ENCODE measurements at regions not wholly inside any gene's neighbourhood (a gene's known extent, or its start where the extent isn't known, plus 50 kb on each side); places are given as distances from the start of the nearest gene placed in this dataset.

GRCh38 chr11:91926965-91927364 is 297.7 kb upstream of the FAT3 start:
- no peak for DNase-seq (ENCODE audit: extremely low spot score)
- POLR2A ChIA-PET: no interaction called here
- CTCF ChIA-PET: interaction anchor here (1.0 kb wide), 1 partner anchor 10 kb away, joined by 3 read pairs; no protein-coding TSS in a partner anchor
- no peak for TF ChIP-seq CTCF (IDR thresholded peaks at IDR 0.05; ENCODE audit: control extremely low read depth, extremely low read depth, low read depth, missing control alignments)

- ChIA-PET CTCF (no interaction called here), POLR2A (no interaction called here)
- no peak for DNase-seq (ENCODE audit: extremely low spot score)
- no peak for TF ChIP-seq CTCF (IDR thresholded peaks at IDR 0.05; ENCODE audit: control extremely low read depth, extremely low read depth, low read depth, missing control alignments)
These were observed 301.8 kb upstream of the FAT3 start for GRCh38 chr11:91922846-91923245.

- TF ChIP-seq CTCF (IDR thresholded peaks at IDR 0.05; ENCODE audit: control extremely low read depth, extremely low read depth, low read depth, missing control alignments): no peak
- ChIA-PET POLR2A (no interaction called here), CTCF (no interaction called here)
- DNase-seq (ENCODE audit: extremely low spot score): no peak
These were observed 302.6 kb upstream of the FAT3 start for GRCh38 chr11:91921974-91922373.

GRCh38 chr11:91913407-91913806 is 311.2 kb upstream of the FAT3 start:
- DNase-seq (ENCODE audit: extremely low spot score): no peak
- ChIA-PET POLR2A (no interaction called here), CTCF (no interaction called here)

GRCh38 chr11:91912322-91912721 is 312.3 kb upstream of the FAT3 start:
- ChIA-PET POLR2A (no interaction called here), CTCF (interaction anchor here (1.4 kb wide), 1 partner anchor 12 kb away, joined by 3 read pairs; no protein-coding TSS in a partner anchor)
- no peak for TF ChIP-seq CTCF (IDR thresholded peaks at IDR 0.05; ENCODE audit: control extremely low read depth, extremely low read depth, low read depth, missing control alignments)
- DNase-seq (ENCODE audit: extremely low spot score): no peak

More at GRCh38 chr11:91913407-91913806, 311.2 kb upstream of the FAT3 start:
- TF ChIP-seq CTCF (IDR thresholded peaks at IDR 0.05; ENCODE audit: control extremely low read depth, extremely low read depth, low read depth, missing control alignments): no peak

GRCh38 chr11:91906871-91907624 is 317.6 kb upstream of the FAT3 start:
- POLR2A ChIA-PET: no interaction called here
- CTCF ChIA-PET: no interaction called here

More at GRCh38 chr11:91906871-91907624, 317.6 kb upstream of the FAT3 start:
- no peak for DNase-seq (ENCODE audit: extremely low spot score)
- TF ChIP-seq CTCF (IDR thresholded peaks at IDR 0.05; ENCODE audit: control extremely low read depth, extremely low read depth, low read depth, missing control alignments): no peak

Measured in GM10248 (cell line).